SK-N-SH (cell line): ENCODE measurements at regions not wholly inside any gene's neighbourhood (a gene's known extent, or its start where the extent isn't known, plus 50 kb on each side); places are given as distances from the start of the nearest gene placed in this dataset.

Source experiments
- CTCF ChIA-PET: fragments of 300-600, 350-600 bp; formaldehyde crosslinking; extraction: SDS; loops from one replicate; lab custom pipeline; 2021; lab: Yijun Ruan, JAX
- POLR2A ChIA-PET: fragments of 350-600 bp; sonication (Branson Sonifier 250); formaldehyde crosslinking; extraction: SDS; loops from one replicate; lab custom pipeline; 2020; ENCODE audit warnings: antibody characterized with exemption, inconsistent platforms; lab: Yijun Ruan, JAX
- DNase-seq: peaks from one replicate; pipeline ENCODE4 v3.0.0; 2012
- H2AFZ ChIP-seq: fragments of 200-600 bp; sonication (generic); 2 replicates; pipeline ENCODE4 v1.8.1; 2016; ENCODE audit warnings: antibody characterized with exemption, mild to moderate bottlenecking, low read depth
- H3F3A ChIP-seq: fragments of 200-600 bp; sonication (generic); replicated peaks from 2 replicates; pipeline ENCODE3; 2016; ENCODE audit warnings: antibody characterized with exemption, mild to moderate bottlenecking; ENCODE audit not compliant: insufficient read depth
- H3K27ac ChIP-seq, 2 experiments: fragments of 200-500 bp in 1 of 2; fragments of 200-600 bp in 1 of 2; sonication (Bioruptor generic) in 1 of 2; sonication (generic), shearing (Covaris generic) in 1 of 2; 2 replicates each; pipeline versions ENCODE4 v1.5.1 to v1.6.1; 2014 to 2016; ENCODE audit warnings: low read depth in 2 of 2, inconsistent platforms in 1 of 2, low read length in 1 of 2, mild to moderate bottlenecking in 1 of 2, mixed read lengths in 1 of 2
- H3K27me3 ChIP-seq: fragments of 200-600 bp; sonication (generic), shearing (Covaris generic); 2 replicates; pipeline ENCODE4 v1.6.1; 2016; ENCODE audit warnings: mixed run types; ENCODE audit not compliant: insufficient read depth
- H3K36me3 ChIP-seq, 2 experiments: fragments of 200-500 bp in 1 of 2; fragments of 200-600 bp in 1 of 2; sonication (Bioruptor generic) in 1 of 2; sonication (generic) in 1 of 2; replicated peaks in 1 of 2; 2 replicates each; pipeline versions ENCODE3 to v1.5.1; 2014 to 2016; ENCODE audit warnings: low read length in 1 of 2, mild to moderate bottlenecking in 1 of 2; ENCODE audit not compliant: insufficient read depth in 2 of 2, control insufficient read depth in 1 of 2
- H3K4me1 ChIP-seq, 2 experiments: fragments of 200-500 bp in 1 of 2; fragments of 200-600 bp in 1 of 2; sonication (Bioruptor generic) in 1 of 2; sonication (generic), shearing (Covaris generic) in 1 of 2; 2 replicates each; pipeline versions ENCODE4 v1.5.1 to v1.6.1; 2014 to 2016; ENCODE audit warnings: low read depth in 1 of 2, low read length in 1 of 2, mixed run types in 1 of 2; ENCODE audit not compliant: insufficient read depth in 2 of 2, control insufficient read depth in 1 of 2
- H3K4me2 ChIP-seq: fragments of 200-600 bp; sonication (generic), shearing (Covaris generic); 2 replicates; pipeline ENCODE4 v1.6.1; 2017; ENCODE audit warnings: mixed run types
- H3K4me3 ChIP-seq, 2 experiments: fragments of 200-500 bp in 1 of 2; fragments of 200-600 bp in 1 of 2; sonication (Bioruptor generic) in 1 of 2; sonication (generic), shearing (Covaris generic) in 1 of 2; 2 replicates each; pipeline versions ENCODE4 v1.5.1 to v1.8.1; 2014 to 2016; ENCODE audit warnings: low read depth in 2 of 2, inconsistent platforms in 1 of 2, low read length in 1 of 2, mild to moderate bottlenecking in 1 of 2, mixed read lengths in 1 of 2, moderate library complexity in 1 of 2
- H3K79me2 ChIP-seq: fragments of 200-600 bp; sonication (generic); 2 replicates; pipeline ENCODE4 v1.8.1; 2017; ENCODE audit warnings: mild to moderate bottlenecking; ENCODE audit not compliant: insufficient read depth
- H3K9ac ChIP-seq: fragments of 200-600 bp; sonication (generic); 2 replicates; pipeline ENCODE4 v1.6.1; 2017; ENCODE audit warnings: mixed run types
- H3K9me2 ChIP-seq: fragments of 200-600 bp; sonication (generic); 2 replicates; pipeline ENCODE4 v1.6.1; 2017; ENCODE audit warnings: mixed run types
- H3K9me3 ChIP-seq: fragments of 200-600 bp; sonication (generic); 2 replicates; pipeline ENCODE4 v1.6.1; 2017; ENCODE audit warnings: mixed run types, mild to moderate bottlenecking, moderate library complexity
- H4K20me1 ChIP-seq: fragments of 200-600 bp; sonication (generic); 2 replicates; pipeline ENCODE4 v1.6.1; 2017; ENCODE audit warnings: mild to moderate bottlenecking, mixed run types; ENCODE audit not compliant: insufficient read depth
- CHD2 ChIP-seq: fragments of 150-350 bp; IDR thresholded peaks from 2 replicates; pipeline ENCODE4 v1.6.1; 2018; ENCODE audit warnings: low read length; ENCODE audit not compliant: partially characterized antibody
- ELF1 ChIP-seq: IDR thresholded peaks from 2 replicates; pipeline ENCODE4 v1.4.0; 2012
- EZH2phosphoT487 ChIP-seq: fragments of 200-600 bp; sonication (generic); IDR thresholded peaks from 2 replicates; pipeline ENCODE4 v1.6.1; 2017; ENCODE audit warnings: low read depth, mixed run types, mild to moderate bottlenecking, antibody characterized with exemption, moderate library complexity, borderline replicate concordance
- NFIC ChIP-seq: IDR thresholded peaks from 2 replicates; pipeline ENCODE4 v1.4.0; 2012; ENCODE audit warnings: borderline replicate concordance
- NRF1 ChIP-seq: IDR thresholded peaks from 2 replicates; pipeline ENCODE4 v1.6.1; 2012; ENCODE audit warnings: low read depth, mild to moderate bottlenecking, low read length
- RCOR1 ChIP-seq: fragments of 150-350 bp; IDR thresholded peaks from 2 replicates; pipeline ENCODE4 v1.6.1; 2017; ENCODE audit warnings: antibody characterized with exemption, low read length
- RXRA ChIP-seq: IDR thresholded peaks from 2 replicates; pipeline ENCODE4 v1.4.0; 2012; ENCODE audit warnings: low read depth, mild to moderate bottlenecking, borderline replicate concordance
- SMC3 ChIP-seq: IDR thresholded peaks from 2 replicates; pipeline ENCODE4 v1.6.1; 2012; ENCODE audit warnings: low read depth, low read length, improper control_type of control experiment
- TAF1 ChIP-seq: IDR thresholded peaks from 2 replicates; pipeline ENCODE4 v1.6.1; 2012; ENCODE audit warnings: low read depth, mild to moderate bottlenecking, low read length, moderate library complexity, borderline replicate concordance
- TEAD4 ChIP-seq: IDR thresholded peaks from 2 replicates; pipeline ENCODE4 v1.4.0; 2012; ENCODE audit warnings: mild to moderate bottlenecking, borderline replicate concordance; ENCODE audit not compliant: insufficient read depth
- YY1 ChIP-seq: IDR thresholded peaks from 2 replicates; pipeline ENCODE4 v1.4.0; 2012; ENCODE audit warnings: low read depth, mild to moderate bottlenecking
- WGBS: methylation state at CpG from one replicate; pipeline ENCODE4 v1.1.6; 2017; ENCODE audit warnings: low lambda C conversion rate; 5-methylcytosine and 5-hydroxymethylcytosine counted together
- TF ChIP-seq, protein P1 (sequence below): IDR thresholded peaks from 2 replicates; pipeline ENCODE4 v1.4.0; 2012; ENCODE audit warnings: low read depth, borderline replicate concordance
- TF ChIP-seq, protein P2 (sequence below): IDR thresholded peaks from 2 replicates; pipeline ENCODE4 v1.4.0; 2012; ENCODE audit warnings: low read depth
- TF ChIP-seq, protein P3 (sequence below): IDR thresholded peaks from 2 replicates; pipeline ENCODE4; 2012
- TF ChIP-seq, protein P4 (sequence below): fragments of 200-600 bp; sonication (generic); IDR thresholded peaks from 2 replicates; pipeline ENCODE4 v1.6.1; 2017; ENCODE audit warnings: antibody characterized with exemption, mild to moderate bottlenecking, moderate library complexity

DNA sequence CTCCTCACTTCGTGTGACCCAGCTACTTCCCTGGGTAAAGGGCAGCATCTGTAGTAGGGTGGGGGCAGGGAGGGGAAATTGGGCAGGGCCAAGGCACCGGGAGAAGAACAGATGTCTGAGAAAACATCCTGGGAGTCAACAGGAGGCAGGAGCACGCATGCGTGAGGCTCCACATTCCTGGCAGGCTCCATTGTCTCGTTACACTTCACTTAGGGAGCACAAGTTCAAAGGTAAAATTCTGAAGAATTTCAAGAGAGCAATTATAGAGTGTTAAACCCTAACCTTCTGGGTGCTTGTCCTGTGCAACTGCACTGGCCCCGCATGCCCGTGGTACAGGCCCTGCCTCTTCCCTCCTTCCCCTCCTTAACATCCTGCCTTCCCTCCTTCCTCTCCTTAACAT lies 79.6 kb upstream of the POMP start:
- Histone ChIP-seq H3F3A (peaks cover 15% of the 10 kb centered on the region), H3K4me3 (no peak overlapping the region), H4K20me1 (no peaks in the 10 kb centered on the region), H3K4me2 (no peak overlapping the region), H3K9me3 (no peaks in the 10 kb centered on the region), H2AFZ (no peak overlapping the region), H3K79me2 (no peaks in the 10 kb centered on the region), H3K4me1 (peaks cover 0 to 11% of the 10 kb centered on the region in 2 experiments; a peak in 2 of 4 replicates), H3K9me2 (no peaks in the 10 kb centered on the region), H3K27ac (no peak overlapping the region), H3K9ac (no peak overlapping the region), H3K27me3 (no peaks in the 10 kb centered on the region), H3K36me3 (no peaks in the 10 kb centered on the region)
- ChIA-PET CTCF (no interaction called here), POLR2A (no interaction called here)
- 60% methylated on average over 7 of the region's 7 CpGs for WGBS
- TF ChIP-seq SMC3 = no peak
- TF ChIP-seq RCOR1 = no peak
- DNase-seq = no peak

DNA sequence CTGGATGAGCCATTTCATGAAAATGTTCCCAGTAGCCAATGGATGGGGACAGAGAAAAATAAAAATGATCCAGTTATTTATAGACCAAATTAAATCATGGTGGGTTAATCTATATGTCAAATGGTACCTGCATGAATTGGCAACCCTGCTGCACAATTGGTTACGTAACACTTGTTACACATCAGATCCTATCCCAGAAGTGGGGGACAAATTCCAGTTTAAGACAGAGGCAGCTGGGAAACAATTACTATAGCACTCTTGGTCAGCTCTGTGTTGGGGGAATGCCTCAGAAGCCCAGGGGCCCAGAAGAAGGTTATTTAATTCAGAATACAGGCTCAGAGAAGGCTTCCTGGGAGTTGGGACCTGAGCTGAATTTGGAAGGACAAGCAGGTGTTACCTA lies 81.1 kb upstream of the FLT1 start:
- Histone ChIP-seq H2AFZ (no peak overlapping the region), H3F3A (peaks cover 16% of the 10 kb centered on the region), H3K79me2 (no peaks in the 10 kb centered on the region), H3K36me3 (no peaks in the 10 kb centered on the region), H3K27ac (no peak overlapping the region), H3K4me2 (no peak overlapping the region), H3K9me3 (no peaks in the 10 kb centered on the region), H3K4me1 (peaks cover 0 to 9% of the 10 kb centered on the region in 2 experiments; a peak in 1 of 4 replicates), H4K20me1 (no peaks in the 10 kb centered on the region), H3K9ac (no peak overlapping the region), H3K27me3 (no peaks in the 10 kb centered on the region), H3K9me2 (no peaks in the 10 kb centered on the region), H3K4me3 (no peak overlapping the region)
- 67% methylated on average over 1 of the region's 1 CpG for WGBS
- TF ChIP-seq NRF1 (no peak), TAF1 (no peak), TEAD4 (no peak), NFIC (no peak), CHD2 (no peak), RXRA (no peak), ELF1 (no peak), SMC3 (no peak), EZH2phosphoT487 (no peak), YY1 (no peak)
- TF ChIP-seq, protein P1, sequence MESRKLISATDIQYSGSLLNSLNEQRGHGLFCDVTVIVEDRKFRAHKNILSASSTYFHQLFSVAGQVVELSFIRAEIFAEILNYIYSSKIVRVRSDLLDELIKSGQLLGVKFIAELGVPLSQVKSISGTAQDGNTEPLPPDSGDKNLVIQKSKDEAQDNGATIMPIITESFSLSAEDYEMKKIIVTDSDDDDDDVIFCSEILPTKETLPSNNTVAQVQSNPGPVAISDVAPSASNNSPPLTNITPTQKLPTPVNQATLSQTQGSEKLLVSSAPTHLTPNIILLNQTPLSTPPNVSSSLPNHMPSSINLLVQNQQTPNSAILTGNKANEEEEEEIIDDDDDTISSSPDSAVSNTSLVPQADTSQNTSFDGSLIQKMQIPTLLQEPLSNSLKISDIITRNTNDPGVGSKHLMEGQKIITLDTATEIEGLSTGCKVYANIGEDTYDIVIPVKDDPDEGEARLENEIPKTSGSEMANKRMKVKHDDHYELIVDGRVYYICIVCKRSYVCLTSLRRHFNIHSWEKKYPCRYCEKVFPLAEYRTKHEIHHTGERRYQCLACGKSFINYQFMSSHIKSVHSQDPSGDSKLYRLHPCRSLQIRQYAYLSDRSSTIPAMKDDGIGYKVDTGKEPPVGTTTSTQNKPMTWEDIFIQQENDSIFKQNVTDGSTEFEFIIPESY = no peak
- TF ChIP-seq, protein P2, sequence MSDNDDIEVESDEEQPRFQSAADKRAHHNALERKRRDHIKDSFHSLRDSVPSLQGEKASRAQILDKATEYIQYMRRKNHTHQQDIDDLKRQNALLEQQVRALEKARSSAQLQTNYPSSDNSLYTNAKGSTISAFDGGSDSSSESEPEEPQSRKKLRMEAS = no peak
- TF ChIP-seq, protein P3, sequence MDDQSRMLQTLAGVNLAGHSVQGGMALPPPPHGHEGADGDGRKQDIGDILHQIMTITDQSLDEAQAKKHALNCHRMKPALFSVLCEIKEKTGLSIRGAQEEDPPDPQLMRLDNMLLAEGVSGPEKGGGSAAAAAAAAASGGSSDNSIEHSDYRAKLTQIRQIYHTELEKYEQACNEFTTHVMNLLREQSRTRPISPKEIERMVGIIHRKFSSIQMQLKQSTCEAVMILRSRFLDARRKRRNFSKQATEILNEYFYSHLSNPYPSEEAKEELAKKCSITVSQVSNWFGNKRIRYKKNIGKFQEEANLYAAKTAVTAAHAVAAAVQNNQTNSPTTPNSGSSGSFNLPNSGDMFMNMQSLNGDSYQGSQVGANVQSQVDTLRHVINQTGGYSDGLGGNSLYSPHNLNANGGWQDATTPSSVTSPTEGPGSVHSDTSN = no peak
- TF ChIP-seq, protein P4, sequence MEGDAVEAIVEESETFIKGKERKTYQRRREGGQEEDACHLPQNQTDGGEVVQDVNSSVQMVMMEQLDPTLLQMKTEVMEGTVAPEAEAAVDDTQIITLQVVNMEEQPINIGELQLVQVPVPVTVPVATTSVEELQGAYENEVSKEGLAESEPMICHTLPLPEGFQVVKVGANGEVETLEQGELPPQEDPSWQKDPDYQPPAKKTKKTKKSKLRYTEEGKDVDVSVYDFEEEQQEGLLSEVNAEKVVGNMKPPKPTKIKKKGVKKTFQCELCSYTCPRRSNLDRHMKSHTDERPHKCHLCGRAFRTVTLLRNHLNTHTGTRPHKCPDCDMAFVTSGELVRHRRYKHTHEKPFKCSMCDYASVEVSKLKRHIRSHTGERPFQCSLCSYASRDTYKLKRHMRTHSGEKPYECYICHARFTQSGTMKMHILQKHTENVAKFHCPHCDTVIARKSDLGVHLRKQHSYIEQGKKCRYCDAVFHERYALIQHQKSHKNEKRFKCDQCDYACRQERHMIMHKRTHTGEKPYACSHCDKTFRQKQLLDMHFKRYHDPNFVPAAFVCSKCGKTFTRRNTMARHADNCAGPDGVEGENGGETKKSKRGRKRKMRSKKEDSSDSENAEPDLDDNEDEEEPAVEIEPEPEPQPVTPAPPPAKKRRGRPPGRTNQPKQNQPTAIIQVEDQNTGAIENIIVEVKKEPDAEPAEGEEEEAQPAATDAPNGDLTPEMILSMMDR = no peak
- CTCF ChIA-PET = interaction anchor here (0.9 kb wide), 1 partner anchor 61 kb away, joined by 3 read pairs; no protein-coding TSS in a partner anchor
- POLR2A ChIA-PET = no interaction called here
- no peak for DNase-seq
